ENCODE measurements at regions not wholly inside any gene's neighbourhood (a gene's known extent, or its start where the extent isn't known, plus 50 kb on each side); places are given as distances from the start of the nearest gene placed in this dataset.

- no peaks in the 10 kb centered on the region for H3K4me1 ChIP-seq (replicated peaks)
- no peak overlapping the region for H3K27ac ChIP-seq
- no peak overlapping the region for H3K4me3 ChIP-seq
- H3K27me3 ChIP-seq (replicated peaks; ENCODE audit: insufficient read depth), result no peaks in the 10 kb centered on the region
- 74% methylated on average over 4 of the region's 4 CpGs for WGBS
- no peaks in the 10 kb centered on the region for H3K36me3 ChIP-seq
- no peaks in the 10 kb centered on the region for H3K9me3 ChIP-seq
- DNase-seq (ENCODE audit: low spot score), result no peak
- intact Hi-C loops (cut with DNase I), result no loop called here
- TF ChIP-seq POLR2AphosphoS5 (IDR thresholded peaks at IDR 0.05), result no peak
- TF ChIP-seq CTCF (IDR thresholded peaks at IDR 0.05), result no peak
- TF ChIP-seq POLR2A (IDR thresholded peaks at IDR 0.05), result no peak
Observed at GRCh38 chrX:42695800-42696358, 82.1 kb downstream of the PPP1R2C start.

- Histone ChIP-seq H3K27ac (no peak overlapping the region), H3K36me3 (no peaks in the 10 kb centered on the region), H3K4me1 (replicated peaks) (no peaks in the 10 kb centered on the region), H3K4me3 (no peak overlapping the region), H3K9me3 (no peaks in the 10 kb centered on the region), H3K27me3 (replicated peaks; ENCODE audit: insufficient read depth) (no peaks in the 10 kb centered on the region)
- intact Hi-C loops (cut with DNase I), result no loop called here
- WGBS, result 75% methylated on average over 1 of the region's 1 CpG
- no peak for TF ChIP-seq POLR2A (IDR thresholded peaks at IDR 0.05)
- no peak for TF ChIP-seq POLR2AphosphoS5 (IDR thresholded peaks at IDR 0.05)
- TF ChIP-seq CTCF (IDR thresholded peaks at IDR 0.05), result no peak
- no peak for DNase-seq (ENCODE audit: low spot score)
Observed at GRCh38 chrX:42694260-42694815, 83.6 kb downstream of the PPP1R2C start.

DNA sequence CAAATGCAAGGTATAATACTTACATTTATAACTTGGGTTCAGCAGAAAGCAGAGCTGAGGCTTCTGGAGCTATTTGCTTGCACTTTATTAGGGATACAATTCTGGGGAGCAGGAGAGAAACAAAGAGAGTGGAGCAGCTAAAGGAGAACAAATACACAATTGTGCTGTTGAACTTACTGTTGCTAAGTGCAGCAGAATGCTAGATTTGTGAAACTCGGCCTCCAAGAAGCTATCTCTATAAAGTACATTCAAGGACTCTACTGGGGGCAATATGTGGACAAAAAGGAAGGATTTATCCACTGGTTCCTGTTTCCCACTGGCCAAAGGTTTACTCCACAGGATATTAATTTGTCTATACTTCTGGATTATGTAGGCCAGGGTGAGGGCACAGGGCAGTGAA, 86.8 kb downstream of the PPP1R2C start:
- no peak overlapping the region for H3K27ac ChIP-seq
- H3K27me3 ChIP-seq (replicated peaks; ENCODE audit: insufficient read depth), result no peaks in the 10 kb centered on the region
- TF ChIP-seq POLR2A (IDR thresholded peaks at IDR 0.05), result no peak
- TF ChIP-seq POLR2AphosphoS5 (IDR thresholded peaks at IDR 0.05), result no peak
- no peak for TF ChIP-seq CTCF (IDR thresholded peaks at IDR 0.05)
- H3K36me3 ChIP-seq, result no peaks in the 10 kb centered on the region
- no peak overlapping the region for H3K4me3 ChIP-seq
- no peaks in the 10 kb centered on the region for H3K9me3 ChIP-seq
- H3K4me1 ChIP-seq (replicated peaks), result no peaks in the 10 kb centered on the region
- intact Hi-C loops (cut with DNase I), result no loop called here
- no peak for DNase-seq (ENCODE audit: low spot score)
- WGBS, result 63% methylated on average over 1 of the region's 1 CpG

GRCh38 chrX:42686706-42687105, 91.3 kb downstream of the PPP1R2C start:
- Histone ChIP-seq H3K27ac (no peak overlapping the region), H3K36me3 (no peaks in the 10 kb centered on the region), H3K9me3 (no peaks in the 10 kb centered on the region), H3K4me1 (replicated peaks) (no peaks in the 10 kb centered on the region), H3K4me3 (no peak overlapping the region), H3K27me3 (replicated peaks; ENCODE audit: insufficient read depth) (no peaks in the 10 kb centered on the region)
- TF ChIP-seq CTCF (IDR thresholded peaks at IDR 0.05) (no peak), POLR2A (IDR thresholded peaks at IDR 0.05) (no peak), POLR2AphosphoS5 (IDR thresholded peaks at IDR 0.05) (no peak)
- 71% methylated on average over 2 of the region's 2 CpGs for WGBS
- intact Hi-C loops (cut with DNase I), result no loop called here
- DNase-seq (ENCODE audit: low spot score), result no peak

- intact Hi-C loops (cut with DNase I), result no loop called here
- Histone ChIP-seq H3K4me3 (no peak overlapping the region), H3K27me3 (replicated peaks; ENCODE audit: insufficient read depth) (no peaks in the 10 kb centered on the region), H3K36me3 (no peaks in the 10 kb centered on the region), H3K9me3 (no peaks in the 10 kb centered on the region), H3K27ac (no peak overlapping the region), H3K4me1 (replicated peaks) (no peaks in the 10 kb centered on the region)
- no peak for TF ChIP-seq POLR2A (IDR thresholded peaks at IDR 0.05)
- TF ChIP-seq POLR2AphosphoS5 (IDR thresholded peaks at IDR 0.05), result no peak
- TF ChIP-seq CTCF (IDR thresholded peaks at IDR 0.05), result no peak
- DNase-seq (ENCODE audit: low spot score), result no peak
- WGBS, result 85% methylated on average over 1 of the region's 1 CpG
Observed at GRCh38 chrX:42686296-42686695, 91.7 kb downstream of the PPP1R2C start.
